OCI-LY7 (cell line): ENCODE measurements at regions not wholly inside any gene's neighbourhood (a gene's known extent, or its start where the extent isn't known, plus 50 kb on each side); places are given as distances from the start of the nearest gene placed in this dataset.

Source experiments
- EZH2phosphoT487 ChIP-seq: fragments of 200-600 bp; sonication (generic); IDR thresholded peaks from 2 replicates; pipeline ENCODE4 v1.6.1; 2018; ENCODE audit warnings: low read depth, borderline replicate concordance, mild to moderate bottlenecking, mixed run types, antibody characterized with exemption, low read length, moderate library complexity, mixed read lengths
- TF ChIP-seq, protein P1 (sequence below): fragments of 200-600 bp; sonication (generic); conservative IDR thresholded peaks from 2 replicates; pipeline ENCODE4 v1.5.1; 2014; ENCODE audit warnings: mild to moderate bottlenecking, antibody characterized with exemption, low read length, moderate library complexity, mixed read lengths

DNA sequence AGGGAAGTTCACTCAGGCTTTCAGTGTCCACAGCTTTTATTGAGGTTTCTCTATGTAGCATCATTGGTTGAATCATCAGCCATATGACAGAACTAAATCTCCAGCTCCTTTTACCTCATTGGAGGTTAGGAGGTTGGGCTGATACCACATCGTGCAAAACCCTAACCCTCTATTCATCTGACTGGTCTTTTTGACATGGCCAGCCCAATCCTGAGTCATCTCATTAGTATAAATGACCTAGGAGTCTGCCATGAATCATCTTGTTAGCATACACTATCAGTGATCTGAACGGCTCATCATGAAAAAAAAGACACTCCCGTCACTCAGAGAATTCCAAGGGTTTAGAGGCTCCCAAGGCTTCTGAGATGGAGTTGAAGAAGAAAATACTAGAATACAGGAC, 669.8 kb upstream of the POT1 start:
- TF ChIP-seq, protein P1, sequence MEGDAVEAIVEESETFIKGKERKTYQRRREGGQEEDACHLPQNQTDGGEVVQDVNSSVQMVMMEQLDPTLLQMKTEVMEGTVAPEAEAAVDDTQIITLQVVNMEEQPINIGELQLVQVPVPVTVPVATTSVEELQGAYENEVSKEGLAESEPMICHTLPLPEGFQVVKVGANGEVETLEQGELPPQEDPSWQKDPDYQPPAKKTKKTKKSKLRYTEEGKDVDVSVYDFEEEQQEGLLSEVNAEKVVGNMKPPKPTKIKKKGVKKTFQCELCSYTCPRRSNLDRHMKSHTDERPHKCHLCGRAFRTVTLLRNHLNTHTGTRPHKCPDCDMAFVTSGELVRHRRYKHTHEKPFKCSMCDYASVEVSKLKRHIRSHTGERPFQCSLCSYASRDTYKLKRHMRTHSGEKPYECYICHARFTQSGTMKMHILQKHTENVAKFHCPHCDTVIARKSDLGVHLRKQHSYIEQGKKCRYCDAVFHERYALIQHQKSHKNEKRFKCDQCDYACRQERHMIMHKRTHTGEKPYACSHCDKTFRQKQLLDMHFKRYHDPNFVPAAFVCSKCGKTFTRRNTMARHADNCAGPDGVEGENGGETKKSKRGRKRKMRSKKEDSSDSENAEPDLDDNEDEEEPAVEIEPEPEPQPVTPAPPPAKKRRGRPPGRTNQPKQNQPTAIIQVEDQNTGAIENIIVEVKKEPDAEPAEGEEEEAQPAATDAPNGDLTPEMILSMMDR = no peak
- no peak for TF ChIP-seq EZH2phosphoT487
